Mesendoderm (in vitro differentiated cells): ENCODE measurements at regions not wholly inside any gene's neighbourhood (a gene's known extent, or its start where the extent isn't known, plus 50 kb on each side); places are given as distances from the start of the nearest gene placed in this dataset.

Experiments used
- DNase-seq: peaks from one replicate; pipeline ENCODE4 v3.0.0; 2013
- H2AK5ac ChIP-seq: 2 replicates; pipeline ENCODE4 v1.6.1; 2013; ENCODE audit warnings: low read length, inconsistent platforms
- H2BK120ac ChIP-seq: 2 replicates; pipeline ENCODE4 v1.6.1; 2013; ENCODE audit warnings: low read depth, mild to moderate bottlenecking, low read length, moderate library complexity, mixed read lengths
- H2BK15ac ChIP-seq: replicated peaks from 2 replicates; pipeline ENCODE4 v1.6.1; 2013; ENCODE audit warnings: low read depth, mild to moderate bottlenecking, moderate library complexity
- H2BK5ac ChIP-seq: 2 replicates; pipeline ENCODE4 v1.6.1; 2013; ENCODE audit warnings: low read length, inconsistent platforms
- H3K18ac ChIP-seq: 2 replicates; pipeline ENCODE4 v1.6.1; 2013; ENCODE audit warnings: mild to moderate bottlenecking, low read length, mixed read lengths
- H3K23ac ChIP-seq: one replicate; pipeline ENCODE4 v1.6.1; 2013; ENCODE audit warnings: low read length
- H3K27ac ChIP-seq: 2 replicates; pipeline ENCODE4 v1.5.1; 2013; ENCODE audit warnings: low read depth, mild to moderate bottlenecking, inconsistent platforms, low read length, moderate library complexity
- H3K27me3 ChIP-seq: 2 replicates; pipeline ENCODE4 v1.6.1; 2013; ENCODE audit warnings: low read length, control low read depth, mild to moderate bottlenecking, inconsistent platforms; ENCODE audit not compliant: insufficient read depth, poor library complexity
- H3K36me3 ChIP-seq: 2 replicates; pipeline ENCODE4 v1.6.1; 2013; ENCODE audit warnings: low read length, inconsistent platforms; ENCODE audit not compliant: control insufficient read depth, insufficient read depth
- H3K4ac ChIP-seq: one replicate; pipeline ENCODE4 v1.6.1; 2013; ENCODE audit warnings: low read depth, mild to moderate bottlenecking, low read length, moderate library complexity
- H3K4me1 ChIP-seq: 2 replicates; pipeline ENCODE4 v1.6.1; 2013; ENCODE audit warnings: low read depth, low read length, inconsistent platforms; ENCODE audit not compliant: control insufficient read depth
- H3K4me2 ChIP-seq: 2 replicates; pipeline ENCODE4 v1.6.1; 2013; ENCODE audit warnings: low read length
- H3K4me3 ChIP-seq: 2 replicates; pipeline ENCODE4 v1.5.1; 2013; ENCODE audit warnings: mild to moderate bottlenecking, low read length
- H3K56ac ChIP-seq: one replicate; pipeline ENCODE4 v1.6.1; 2013; ENCODE audit warnings: low read length
- H3K79me1 ChIP-seq: 2 replicates; pipeline ENCODE4 v1.6.1; 2013; ENCODE audit warnings: low read length, inconsistent platforms
- H3K79me2 ChIP-seq: 2 replicates; pipeline ENCODE4 v1.6.1; 2013; ENCODE audit warnings: mild to moderate bottlenecking, low read length; ENCODE audit not compliant: control insufficient read depth, insufficient read depth
- H3K9ac ChIP-seq: 2 replicates; pipeline ENCODE4 v1.6.1; 2013; ENCODE audit warnings: low read length, inconsistent platforms
- H4K5ac ChIP-seq: one replicate; pipeline ENCODE4 v1.6.1; 2013; ENCODE audit warnings: low read length
- H4K8ac ChIP-seq: one replicate; pipeline ENCODE4 v1.6.1; 2013; ENCODE audit warnings: low read depth, mild to moderate bottlenecking, control low read depth, low read length, moderate library complexity
- WGBS: extraction: QIAGEN DNeasy Blood & Tissue Kit; methylation state at CpG from one replicate; pipeline ENCODE4 v1.1.7; 2013; ENCODE audit warnings: low lambda C conversion rate, missing lambda C conversion rate; ENCODE audit not compliant: insufficient coverage; ENCODE audit errors: extremely low coverage; 5-methylcytosine and 5-hydroxymethylcytosine counted together

GRCh38 chr2:145404690-145405089 lies 884.8 kb upstream of the ZEB2 start:
- H2BK120ac ChIP-seq = no peak overlapping the region
- H3K79me1 ChIP-seq = no peaks in the 10 kb centered on the region
- no peak overlapping the region for H2BK15ac ChIP-seq
- no peak overlapping the region for H4K5ac ChIP-seq
- H3K27ac ChIP-seq = no peak overlapping the region
- H4K8ac ChIP-seq = no peak overlapping the region
- H3K4me3 ChIP-seq = no peak overlapping the region
- H3K4me1 ChIP-seq = no peaks in the 10 kb centered on the region
- no peak overlapping the region for H2BK5ac ChIP-seq
- no peaks in the 10 kb centered on the region for H3K79me2 ChIP-seq
- DNase-seq = no peak
- no peak overlapping the region for H3K4ac ChIP-seq
- H3K56ac ChIP-seq = no peak overlapping the region
- H3K23ac ChIP-seq = no peak overlapping the region
- no peak overlapping the region for H3K9ac ChIP-seq
- H2AK5ac ChIP-seq = no peak overlapping the region
- H3K27me3 ChIP-seq = no peaks in the 10 kb centered on the region
- H3K36me3 ChIP-seq = no peaks in the 10 kb centered on the region
- H3K4me2 ChIP-seq = no peak overlapping the region
- no peak overlapping the region for H3K18ac ChIP-seq
- no CpG with 5 or more reads among the region's 1 CpG for WGBS

- no peak overlapping the region for H2BK120ac ChIP-seq
- no peak overlapping the region for H3K4me3 ChIP-seq
- no peak overlapping the region for H2BK15ac ChIP-seq
- H3K4ac ChIP-seq = no peak overlapping the region
- no peak overlapping the region for H3K4me2 ChIP-seq
- H4K8ac ChIP-seq = no peak overlapping the region
- H3K9ac ChIP-seq = no peak overlapping the region
- H3K56ac ChIP-seq = no peak overlapping the region
- no peaks in the 10 kb centered on the region for H3K79me1 ChIP-seq
- no peak overlapping the region for H3K23ac ChIP-seq
- no peaks in the 10 kb centered on the region for H3K79me2 ChIP-seq
- DNase-seq = no peak
- WGBS = no CpG with 5 or more reads among the region's 2 CpGs
- no peak overlapping the region for H2AK5ac ChIP-seq
- no peak overlapping the region for H4K5ac ChIP-seq
- no peak overlapping the region for H2BK5ac ChIP-seq
- H3K36me3 ChIP-seq = no peaks in the 10 kb centered on the region
- no peaks in the 10 kb centered on the region for H3K4me1 ChIP-seq
- H3K18ac ChIP-seq = no peak overlapping the region
- no peaks in the 10 kb centered on the region for H3K27me3 ChIP-seq
- H3K27ac ChIP-seq = no peak overlapping the region
Measured at GRCh38 chr2:145402706-145403277, 882.9 kb upstream of the ZEB2 start.

- H3K79me1 ChIP-seq = no peaks in the 10 kb centered on the region
- H2BK120ac ChIP-seq = no peak overlapping the region
- H2AK5ac ChIP-seq = no peak overlapping the region
- no CpG with 5 or more reads among the region's 1 CpG for WGBS
- no peak overlapping the region for H4K5ac ChIP-seq
- no peak overlapping the region for H3K4me2 ChIP-seq
- no peaks in the 10 kb centered on the region for H3K4me1 ChIP-seq
- H3K36me3 ChIP-seq = no peaks in the 10 kb centered on the region
- H2BK5ac ChIP-seq = no peak overlapping the region
- no peak overlapping the region for H3K9ac ChIP-seq
- no peaks in the 10 kb centered on the region for H3K27me3 ChIP-seq
- no peak overlapping the region for H3K4me3 ChIP-seq
- no peak overlapping the region for H3K4ac ChIP-seq
- H3K27ac ChIP-seq = no peak overlapping the region
- no peak for DNase-seq
- no peak overlapping the region for H2BK15ac ChIP-seq
- H3K18ac ChIP-seq = no peak overlapping the region
- H4K8ac ChIP-seq = no peak overlapping the region
- H3K23ac ChIP-seq = no peak overlapping the region
- no peak overlapping the region for H3K56ac ChIP-seq
- no peaks in the 10 kb centered on the region for H3K79me2 ChIP-seq
Measured at GRCh38 chr2:145399131-145399530, 879.2 kb upstream of the ZEB2 start.

- H2BK5ac ChIP-seq = no peak overlapping the region
- no peaks in the 10 kb centered on the region for H3K4me1 ChIP-seq
- no peak overlapping the region for H3K18ac ChIP-seq
- no peak overlapping the region for H3K27ac ChIP-seq
- no peak overlapping the region for H2BK15ac ChIP-seq
- no peaks in the 10 kb centered on the region for H3K79me2 ChIP-seq
- no CpG with 5 or more reads among the region's 3 CpGs for WGBS
- no peaks in the 10 kb centered on the region for H3K36me3 ChIP-seq
- no peak overlapping the region for H3K4me3 ChIP-seq
- H2AK5ac ChIP-seq = no peak overlapping the region
- no peak overlapping the region for H4K5ac ChIP-seq
- no peak overlapping the region for H4K8ac ChIP-seq
- H3K27me3 ChIP-seq = no peaks in the 10 kb centered on the region
- H2BK120ac ChIP-seq = no peak overlapping the region
- H3K9ac ChIP-seq = no peak overlapping the region
- no peak overlapping the region for H3K4me2 ChIP-seq
- H3K4ac ChIP-seq = no peak overlapping the region
- no peak for DNase-seq
- H3K79me1 ChIP-seq = no peaks in the 10 kb centered on the region
- no peak overlapping the region for H3K23ac ChIP-seq
- no peak overlapping the region for H3K56ac ChIP-seq
Measured at GRCh38 chr2:145394181-145394580, 874.3 kb upstream of the ZEB2 start.

- H2AK5ac ChIP-seq = no peak overlapping the region
- H3K4me3 ChIP-seq = no peak overlapping the region
- H2BK15ac ChIP-seq = no peak overlapping the region
- H2BK120ac ChIP-seq = no peak overlapping the region
- no peak overlapping the region for H3K23ac ChIP-seq
- H3K4me2 ChIP-seq = no peak overlapping the region
- no peaks in the 10 kb centered on the region for H3K36me3 ChIP-seq
- no peak overlapping the region for H3K56ac ChIP-seq
- H3K4me1 ChIP-seq = no peaks in the 10 kb centered on the region
- H3K27me3 ChIP-seq = no peaks in the 10 kb centered on the region
- H3K79me2 ChIP-seq = no peaks in the 10 kb centered on the region
- no peaks in the 10 kb centered on the region for H3K79me1 ChIP-seq
- WGBS = no CpG with 5 or more reads among the region's 4 CpGs
- no peak for DNase-seq
- H3K9ac ChIP-seq = no peak overlapping the region
- no peak overlapping the region for H4K5ac ChIP-seq
- H4K8ac ChIP-seq = no peak overlapping the region
- no peak overlapping the region for H2BK5ac ChIP-seq
- no peak overlapping the region for H3K27ac ChIP-seq
- H3K18ac ChIP-seq = no peak overlapping the region
- H3K4ac ChIP-seq = no peak overlapping the region
Measured at GRCh38 chr2:145386973-145387372, 867.1 kb upstream of the ZEB2 start.

- no peak overlapping the region for H4K8ac ChIP-seq
- H2BK5ac ChIP-seq = no peak overlapping the region
- H3K79me1 ChIP-seq = no peaks in the 10 kb centered on the region
- H3K79me2 ChIP-seq = no peaks in the 10 kb centered on the region
- no peaks in the 10 kb centered on the region for H3K4me1 ChIP-seq
- H4K5ac ChIP-seq = no peak overlapping the region
- no peaks in the 10 kb centered on the region for H3K36me3 ChIP-seq
- no peaks in the 10 kb centered on the region for H3K27me3 ChIP-seq
- no peak overlapping the region for H3K4me2 ChIP-seq
- H3K4ac ChIP-seq = no peak overlapping the region
- H3K27ac ChIP-seq = no peak overlapping the region
- no peak for DNase-seq
- no peak overlapping the region for H3K9ac ChIP-seq
- no peak overlapping the region for H3K56ac ChIP-seq
- no peak overlapping the region for H2BK120ac ChIP-seq
- no peak overlapping the region for H3K23ac ChIP-seq
- no peak overlapping the region for H2BK15ac ChIP-seq
- no CpG with 5 or more reads among the region's 1 CpG for WGBS
- H3K4me3 ChIP-seq = no peak overlapping the region
- H2AK5ac ChIP-seq = no peak overlapping the region
- no peak overlapping the region for H3K18ac ChIP-seq
Measured at GRCh38 chr2:145383961-145384360, 864.0 kb upstream of the ZEB2 start.
